Retina (tissue), 1 donor: ENCODE measurements at regions not wholly inside any gene's neighbourhood (a gene's known extent, or its start where the extent isn't known, plus 50 kb on each side); places are given as distances from the start of the nearest gene placed in this dataset.
A peak's percentile ranks its signal among the peaks of the same experiment; 100 is the strongest.

ENCODE experiments used
- DNase-seq: peaks from one replicate; pipeline ENCODE4 v3.0.0-alpha.2; 2016

DNA sequence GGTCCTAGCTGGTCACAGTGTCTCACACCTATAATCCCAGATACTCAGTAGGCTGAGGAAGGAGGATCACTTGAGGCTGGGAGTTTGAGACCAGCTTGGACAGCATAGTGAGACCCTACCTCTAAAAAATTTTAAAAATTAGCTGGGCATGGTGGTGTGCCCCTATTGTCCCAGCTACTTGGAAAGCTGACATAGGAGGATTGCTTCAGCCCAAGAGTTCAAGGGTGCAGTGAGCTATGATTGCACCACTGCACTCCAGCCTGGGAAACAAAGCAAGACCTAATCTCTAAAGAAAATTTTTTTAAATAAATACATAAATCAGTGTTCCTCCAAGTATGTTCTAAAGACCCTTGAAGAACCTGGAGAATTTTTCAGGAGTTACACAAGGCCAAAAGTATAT is 50.6 kb upstream of the GNAO1 start:
- DNase-seq = no peak

DNA sequence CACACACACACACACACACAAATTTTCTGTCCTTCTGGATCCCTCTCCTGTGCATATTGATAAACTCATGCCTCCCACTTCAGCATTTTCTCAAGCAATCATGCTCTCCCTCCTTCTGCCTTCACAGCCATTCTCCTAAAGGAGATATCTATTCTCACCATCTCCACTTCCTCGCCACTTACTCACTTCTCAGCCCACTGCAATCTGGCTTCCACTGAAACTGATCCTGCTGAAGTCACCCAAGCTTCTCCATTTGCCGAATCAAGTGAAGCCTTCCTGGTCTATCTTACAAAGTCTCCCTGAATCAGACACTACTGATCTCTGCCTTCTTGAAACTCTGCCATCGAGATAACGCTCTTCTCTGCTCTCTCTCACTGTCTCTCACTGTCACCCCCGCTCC is 54.0 kb upstream of the GNAO1 start:
- no peak for DNase-seq

DNA sequence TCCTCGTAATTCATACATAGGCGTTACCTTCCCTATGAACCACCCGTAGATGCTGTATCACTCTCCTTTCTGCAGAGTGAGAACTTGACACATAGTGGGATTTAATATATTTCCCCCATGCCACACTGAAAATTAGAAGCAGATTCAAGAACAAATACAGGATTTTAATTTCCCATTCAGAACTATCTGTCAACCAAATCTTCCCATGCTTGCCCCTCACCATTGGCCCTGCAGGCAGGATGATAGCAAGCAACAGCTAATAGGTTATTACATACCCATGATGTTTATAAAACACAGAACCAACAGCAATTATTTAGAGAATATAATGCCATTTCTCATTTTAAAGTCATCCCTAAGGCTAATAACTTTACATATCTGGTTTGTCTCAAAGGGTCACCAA is 55.0 kb upstream of the GNAO1 start:
- no peak for DNase-seq

DNA sequence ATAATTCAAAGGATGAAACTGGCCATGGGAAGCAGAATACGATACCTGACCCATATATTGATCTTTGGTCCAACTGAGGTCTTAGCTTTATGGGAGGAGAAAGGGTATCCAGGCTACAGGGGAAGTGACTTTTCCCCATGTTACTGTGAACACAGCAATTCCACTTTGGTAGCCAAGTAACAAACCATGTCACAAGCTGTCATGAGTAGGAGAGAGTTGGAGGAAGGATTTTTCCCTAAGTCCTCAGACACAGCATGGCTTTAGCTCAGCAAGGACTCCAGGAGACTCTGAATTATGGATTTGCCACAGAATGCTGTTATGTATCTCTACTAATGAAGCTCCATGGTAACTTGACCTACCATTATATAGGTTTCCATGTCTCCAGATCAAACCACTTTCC is 56.5 kb upstream of the GNAO1 start:
- DNase-seq = no peak

DNA sequence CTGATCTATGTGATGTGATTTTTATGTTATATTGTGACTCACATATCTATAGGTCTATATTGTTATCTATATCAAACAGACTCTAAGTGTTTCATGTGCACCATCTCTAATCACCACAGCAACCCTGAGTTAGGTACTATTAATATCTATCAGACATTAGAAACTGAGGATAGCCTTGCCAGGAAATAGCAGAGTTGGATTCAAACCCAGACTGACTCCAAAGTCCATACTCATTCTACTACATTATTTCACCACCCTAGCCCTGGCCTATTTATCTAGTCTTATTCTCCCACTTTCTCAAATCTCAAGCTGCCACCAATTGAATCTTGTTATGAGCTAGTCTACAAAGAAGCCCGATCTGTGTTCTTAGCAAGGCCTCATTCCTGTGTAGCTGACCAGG is 65.4 kb upstream of the GNAO1 start:
- DNase-seq = no peak

DNA sequence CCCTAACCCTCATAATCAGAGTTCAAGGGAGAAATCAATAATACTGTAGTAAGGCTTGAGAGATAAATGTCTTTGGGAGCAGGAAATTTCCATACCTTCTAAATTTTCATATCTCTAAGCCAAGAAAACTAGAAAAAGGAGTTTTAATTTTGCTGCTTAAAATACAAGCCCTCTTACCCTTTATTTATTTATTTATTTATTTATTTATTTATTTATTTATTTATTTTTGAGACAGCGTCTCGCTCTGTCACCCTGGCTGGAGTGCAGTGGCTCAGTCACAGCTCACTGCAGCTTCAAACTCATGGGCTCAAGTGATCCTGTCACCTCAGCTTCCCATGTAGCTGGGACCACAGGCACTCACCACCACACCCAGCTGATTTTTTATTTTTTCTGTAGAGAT is 69.0 kb upstream of the GNAO1 start:
- DNase-seq = no peak

DNA sequence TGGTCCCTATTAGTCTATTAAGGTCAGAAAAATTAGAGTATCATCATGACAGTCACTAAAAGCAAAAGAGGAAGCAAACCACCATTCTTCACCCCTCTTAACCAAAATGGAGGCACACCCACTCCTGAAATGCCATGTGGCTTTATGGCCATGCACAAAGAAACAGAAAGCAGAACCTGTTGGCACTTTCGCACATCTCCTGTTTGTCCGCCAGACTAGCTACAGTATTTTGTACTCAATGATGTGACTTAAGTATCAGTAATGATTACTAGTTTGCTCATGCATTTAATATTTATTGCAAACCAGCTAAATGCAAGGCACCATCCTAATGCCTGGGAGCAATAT is 70.2 kb upstream of the GNAO1 start:
- no peak for DNase-seq

DNA sequence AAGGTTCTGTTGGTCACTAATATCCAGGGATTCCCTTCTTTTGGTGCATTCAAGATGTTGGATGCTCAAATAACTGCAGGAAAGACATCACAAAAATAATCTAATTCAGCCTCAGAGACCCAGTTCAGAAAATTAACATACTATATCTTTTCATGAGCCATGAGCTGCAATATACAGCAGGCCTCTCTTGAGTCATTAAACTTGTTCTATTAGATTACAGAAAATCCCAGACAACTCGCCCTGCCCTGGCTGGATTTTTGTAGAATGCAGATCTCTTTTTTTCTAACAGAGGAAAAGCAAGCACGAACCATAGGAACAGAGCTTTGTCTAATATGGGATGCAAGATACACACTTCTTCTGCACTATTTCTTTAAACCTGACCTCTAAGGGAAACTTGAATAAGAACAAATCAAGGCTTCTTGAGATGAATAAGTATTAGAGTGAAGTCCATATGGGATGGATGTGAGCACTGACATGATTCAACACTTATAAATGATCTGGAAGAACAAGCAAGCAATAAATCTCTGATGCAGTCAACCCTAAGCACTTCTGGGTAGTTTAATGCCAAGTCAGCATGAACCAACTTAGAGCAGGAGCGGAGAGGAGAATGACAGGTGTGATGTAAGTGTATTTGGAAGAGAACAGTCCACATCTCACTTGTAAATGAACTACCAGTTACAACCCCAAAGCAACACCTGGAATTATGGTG is 70.7 kb upstream of the GNAO1 start:
- no peak for DNase-seq

DNA sequence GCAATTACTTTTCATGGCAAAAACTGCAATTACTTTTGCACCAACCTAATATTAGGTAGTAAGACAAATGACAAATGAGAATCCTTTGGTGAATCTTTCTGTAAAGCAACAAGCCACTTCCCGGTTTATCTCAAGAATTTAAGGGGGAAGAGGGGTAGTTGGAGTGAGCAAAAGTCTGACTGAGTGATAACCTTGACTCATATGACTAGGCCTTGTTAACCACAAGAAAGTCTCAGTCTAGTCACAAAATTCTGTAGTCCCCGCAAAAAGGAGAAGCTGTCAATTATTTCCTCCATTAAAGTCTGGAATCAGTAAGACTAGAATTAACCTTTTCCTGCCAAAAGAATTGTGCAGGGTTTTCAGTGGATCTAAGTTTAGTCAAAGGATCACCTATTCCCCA is 72.2 kb upstream of the GNAO1 start:
- no peak for DNase-seq

DNA sequence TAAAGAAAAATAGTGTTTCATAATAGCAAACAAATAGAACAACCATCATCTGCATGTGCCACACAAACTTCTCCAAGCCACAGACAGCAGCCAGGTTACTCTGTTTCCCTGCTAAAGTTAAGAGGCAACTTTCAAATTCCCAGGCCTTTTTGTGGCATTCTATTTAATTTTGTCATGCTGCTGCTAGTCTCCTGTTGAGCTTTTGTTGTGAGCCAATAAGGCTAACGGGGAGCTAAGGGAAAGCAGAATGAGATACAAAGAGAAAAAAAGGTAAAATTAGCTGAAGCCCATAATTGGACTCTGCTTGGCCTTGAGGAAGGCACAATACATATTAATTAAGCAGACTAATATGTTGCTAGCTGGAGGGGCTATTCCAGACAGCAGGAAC is 74.7 kb upstream of the GNAO1 start:
- DNase-seq = peak; percentile 28

DNA sequence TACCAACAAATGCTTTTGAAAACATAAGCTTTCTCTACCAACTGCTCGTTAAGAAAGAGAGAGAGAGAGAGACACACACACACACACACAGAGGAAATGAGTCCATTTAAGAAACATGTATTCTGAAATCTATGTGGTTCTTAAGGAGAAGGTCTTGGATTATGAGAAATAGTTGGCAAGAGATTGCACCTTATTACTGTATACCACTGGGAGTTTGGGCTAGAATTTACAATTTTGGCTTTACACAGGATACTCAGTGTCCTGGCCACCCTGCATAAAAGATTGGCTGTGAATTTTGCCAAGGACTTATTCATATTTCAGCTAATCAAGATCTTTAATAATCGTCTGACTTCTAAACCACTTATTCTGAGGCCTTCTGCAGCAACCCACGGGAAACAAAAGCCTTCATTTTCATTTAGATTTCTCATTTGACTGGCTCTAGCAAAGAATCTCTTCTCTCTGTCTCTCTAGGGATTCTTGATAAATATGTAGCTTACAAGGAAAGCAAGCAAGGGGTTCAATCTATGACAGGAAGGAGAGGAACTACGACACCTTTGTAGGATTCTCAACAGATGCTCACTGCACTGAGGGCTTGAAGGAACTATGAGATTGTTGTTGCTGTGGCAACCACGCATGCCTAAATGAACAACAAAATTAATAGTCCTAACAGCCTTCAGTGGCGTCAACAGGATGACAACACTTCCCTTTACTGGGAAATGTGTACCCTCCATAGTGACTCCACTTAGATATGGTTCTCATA is 75.3 kb upstream of the GNAO1 start:
- peak; percentile 46 for DNase-seq

DNA sequence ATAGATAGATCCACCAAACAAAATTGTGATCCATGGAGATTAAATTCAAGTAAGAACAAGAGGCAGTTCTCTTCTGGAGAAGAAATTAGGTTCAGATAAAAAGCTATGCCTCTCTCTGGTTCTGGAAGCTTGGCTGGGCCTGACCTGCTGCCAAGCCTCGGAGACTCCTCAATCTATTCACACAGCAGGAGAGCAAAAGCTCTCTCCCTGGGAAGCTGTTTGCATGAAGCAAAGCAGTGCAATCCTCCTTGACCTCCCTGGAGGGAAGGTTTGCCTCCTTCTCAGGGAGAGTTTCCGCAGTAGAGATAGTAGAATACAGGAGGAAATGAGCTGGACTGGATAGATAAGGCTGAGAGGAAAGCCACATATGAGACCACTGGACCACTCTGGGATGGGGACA is 78.1 kb upstream of the GNAO1 start:
- no peak for DNase-seq

DNA sequence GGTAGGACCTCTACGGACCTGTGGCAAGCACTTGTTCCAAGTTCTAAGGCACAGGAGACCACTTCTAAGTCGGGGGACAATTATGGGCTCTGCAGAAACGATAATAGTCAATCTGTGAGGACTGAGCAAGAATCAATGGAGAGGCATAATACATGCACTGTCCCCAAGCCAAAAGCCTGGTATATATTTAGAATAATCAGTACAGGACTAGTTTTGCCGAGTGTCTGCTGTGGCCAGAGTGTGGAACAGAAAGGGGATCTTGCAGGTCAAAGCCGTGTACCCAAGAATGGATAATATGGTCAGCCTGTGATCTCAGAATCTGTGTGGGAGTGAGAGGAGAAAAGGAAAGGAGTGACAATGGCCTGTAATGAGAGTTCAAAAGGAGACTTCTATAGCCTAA is 80.2 kb upstream of the GNAO1 start:
- no peak for DNase-seq

DNA sequence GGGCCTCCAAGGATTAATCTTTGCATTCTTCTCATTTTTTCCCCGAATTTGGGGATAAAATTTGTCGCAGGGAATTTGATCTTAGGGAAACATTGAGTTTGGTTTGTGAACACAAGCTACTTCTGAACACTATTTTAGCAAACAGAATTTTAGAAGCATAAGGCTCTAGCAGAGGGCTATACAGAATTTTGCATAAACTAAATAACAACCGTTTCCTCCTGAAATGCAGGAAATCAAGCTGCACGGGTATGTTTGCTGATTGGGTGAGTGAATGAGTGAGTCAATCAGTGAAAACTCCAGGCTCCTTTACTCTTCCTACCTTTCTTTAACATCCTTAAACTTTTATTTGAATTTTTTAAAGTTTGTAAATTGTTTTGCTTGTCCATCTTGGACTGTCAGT is 81.3 kb upstream of the GNAO1 start:
- DNase-seq = no peak

DNA sequence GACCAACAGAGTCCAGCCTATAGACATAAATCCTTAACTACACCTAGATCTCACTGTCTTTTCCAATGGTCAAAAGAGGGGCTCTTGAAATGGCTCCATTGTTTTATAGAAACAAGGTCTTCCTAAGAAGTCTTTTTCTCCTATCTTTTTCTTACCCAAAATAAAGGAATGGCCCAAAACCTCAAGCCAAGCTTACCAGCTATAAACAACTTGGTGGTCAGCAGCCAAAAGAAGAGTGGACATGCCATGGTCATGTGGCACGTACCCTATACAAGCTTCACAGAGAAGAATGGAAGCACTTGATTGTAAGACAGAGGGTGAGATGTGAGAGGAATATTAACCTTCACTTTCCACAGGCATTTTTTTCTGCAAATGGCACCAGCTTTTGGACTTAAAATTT is 82.1 kb upstream of the GNAO1 start:
- no peak for DNase-seq

DNA sequence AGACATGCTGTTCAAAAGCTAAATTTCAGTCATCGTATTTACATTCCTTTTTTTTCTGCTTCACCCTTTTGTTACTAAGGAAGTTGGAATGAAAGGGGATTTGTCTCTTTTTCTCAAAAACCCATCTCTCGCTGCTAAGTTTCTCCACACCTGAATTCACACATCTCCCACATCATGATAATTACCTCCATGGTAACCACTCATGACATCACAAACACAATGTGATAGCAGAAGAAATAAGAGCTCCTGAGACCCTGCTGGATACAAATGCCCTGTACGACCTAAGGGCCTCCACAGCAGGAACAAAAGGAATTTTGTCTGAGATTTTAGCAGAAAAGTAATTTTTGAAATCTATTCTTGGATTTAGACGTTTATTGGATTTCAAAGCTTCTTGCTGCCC is 82.6 kb upstream of the GNAO1 start:
- peak; percentile 22 for DNase-seq

DNA sequence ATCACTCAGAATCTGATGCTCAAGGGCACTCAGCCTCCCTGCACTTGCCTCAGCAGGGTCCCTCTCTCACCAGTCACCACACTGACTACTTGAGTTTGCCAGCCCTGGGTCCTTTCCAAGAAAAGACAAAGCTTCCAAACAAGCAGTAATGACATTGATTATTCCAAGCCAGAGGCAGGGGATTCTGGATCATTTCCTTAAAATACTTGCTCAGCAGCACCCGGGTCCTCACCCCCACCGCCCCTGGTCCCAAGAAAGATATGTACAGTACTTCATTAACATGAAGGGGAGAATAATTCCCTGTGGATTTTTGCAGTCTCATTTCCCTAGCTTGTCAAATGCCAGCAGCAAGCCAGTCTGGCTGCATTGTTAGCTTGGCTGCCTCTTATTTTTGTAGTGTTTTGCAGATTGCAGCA is 83.2 kb upstream of the GNAO1 start:
- peak; percentile 44 for DNase-seq

DNA sequence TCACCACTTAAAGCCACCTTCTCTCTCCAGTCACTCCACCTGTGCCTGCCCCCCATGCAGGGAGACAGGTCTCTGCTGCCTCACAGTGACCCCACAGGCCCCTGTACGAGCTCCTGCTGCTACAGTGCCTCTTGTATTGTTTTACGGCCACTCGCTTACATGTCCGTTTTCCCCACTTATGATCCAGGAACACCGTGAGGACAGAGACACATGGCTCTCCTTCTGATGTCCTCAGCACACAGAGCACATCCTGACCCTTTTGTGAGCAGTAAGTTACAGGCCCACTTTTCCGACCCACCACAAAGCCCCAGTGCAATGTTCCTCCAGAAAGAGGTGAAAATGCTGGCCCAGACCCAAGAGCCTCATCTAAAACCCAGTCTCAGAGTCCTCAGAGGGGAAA is 84.8 kb upstream of the GNAO1 start:
- DNase-seq = no peak

DNA sequence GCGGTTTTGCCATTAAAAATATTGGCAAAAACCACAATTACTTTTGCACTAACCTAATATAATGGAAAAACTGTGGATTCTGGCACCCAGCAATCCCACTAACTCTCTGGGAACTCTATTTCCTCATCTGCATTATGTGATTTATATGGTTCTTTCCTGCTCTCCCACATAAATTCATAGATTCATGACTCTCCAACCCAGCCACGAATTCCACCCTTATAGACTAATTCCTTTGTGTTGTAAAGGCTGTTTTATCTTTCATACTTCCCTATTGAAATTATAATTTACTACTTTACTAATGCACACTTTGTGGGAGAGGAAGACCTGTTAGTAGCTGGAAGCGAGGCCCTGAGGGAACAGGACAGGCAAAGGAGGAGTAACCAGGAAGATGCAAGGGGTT is 88.4 kb upstream of the GNAO1 start:
- DNase-seq = peak; percentile 17

DNA sequence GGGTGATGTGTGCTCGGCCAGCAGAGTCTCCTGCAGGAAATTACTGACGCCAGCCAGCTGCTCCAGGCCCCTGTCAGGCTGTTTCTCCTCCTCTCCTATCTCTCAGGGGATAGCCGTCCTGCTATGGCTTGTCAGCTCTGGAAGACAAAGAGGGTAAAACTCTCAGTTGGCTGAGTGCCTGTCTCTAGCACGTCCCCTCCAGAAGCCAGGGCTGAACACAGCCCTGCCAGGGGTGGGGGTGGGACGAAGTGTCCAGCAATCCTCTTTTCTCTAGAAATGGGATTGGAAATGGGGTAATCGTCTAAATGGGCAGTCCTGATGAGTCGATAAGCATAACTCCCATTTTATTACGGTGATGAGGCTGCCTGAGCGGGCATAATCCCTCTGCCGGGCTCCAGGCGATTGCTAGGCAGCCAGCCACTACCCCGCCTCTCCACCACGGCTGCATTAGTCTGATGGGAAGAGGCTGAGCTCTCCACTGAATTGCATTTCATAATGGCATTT is 89.1 kb upstream of the GNAO1 start:
- peak; percentile 82 for DNase-seq

DNA sequence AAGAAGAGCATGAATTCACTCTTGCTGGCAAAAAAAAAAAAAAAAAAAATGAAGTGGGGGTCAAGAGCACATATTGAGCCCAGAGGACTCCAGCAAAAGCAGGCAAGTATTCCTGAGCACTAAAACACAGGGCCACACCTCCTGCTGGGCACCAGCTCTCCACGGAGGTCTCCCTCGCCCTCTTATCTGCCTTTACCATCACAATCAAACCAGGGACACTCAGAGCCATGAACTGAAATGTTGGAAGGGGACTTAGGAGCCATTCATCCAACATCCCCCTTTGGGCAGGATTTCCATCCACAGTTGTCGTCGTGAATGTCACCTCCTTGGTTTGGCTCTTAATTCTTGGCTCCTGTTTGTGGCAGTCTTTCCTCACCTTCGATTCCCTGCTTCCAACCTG is 89.8 kb upstream of the GNAO1 start:
- no peak for DNase-seq

DNA sequence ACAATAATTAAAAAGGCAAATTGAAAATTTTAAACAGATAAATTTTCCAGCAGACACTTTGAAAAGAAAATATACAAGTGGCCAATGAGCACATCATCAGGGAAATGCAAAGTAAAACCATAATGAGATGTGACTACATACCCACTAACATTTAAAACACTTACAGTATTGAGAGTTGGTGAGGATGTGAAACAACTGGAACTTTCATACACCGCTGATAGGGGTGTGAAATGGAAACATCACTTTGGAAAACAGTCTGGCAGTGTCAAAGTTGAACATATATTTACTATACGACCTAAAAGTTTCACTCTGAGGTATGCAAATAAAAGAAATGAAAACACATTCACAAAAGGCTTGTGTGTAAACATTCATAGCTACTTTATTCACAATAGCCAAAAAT is 94.0 kb upstream of the GNAO1 start:
- DNase-seq = no peak

DNA sequence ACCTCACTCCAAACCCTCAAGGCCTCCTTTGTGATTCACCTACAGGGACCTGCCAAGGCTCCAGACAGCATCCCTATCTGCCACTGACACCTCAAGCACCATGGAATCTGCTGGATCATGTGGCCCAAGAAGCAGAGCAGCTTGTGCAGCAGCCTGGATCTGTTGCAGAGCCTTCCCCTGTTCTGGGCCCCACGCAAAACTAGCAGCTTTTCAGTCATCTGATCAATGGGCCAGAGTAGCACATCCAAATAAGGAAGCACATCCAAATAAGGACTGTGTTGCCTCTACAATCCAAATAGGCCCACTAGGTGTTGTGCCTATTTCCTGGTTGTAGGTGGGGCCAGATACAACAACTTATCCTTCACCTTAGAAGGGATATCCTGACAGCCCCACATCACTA is 97.1 kb upstream of the GNAO1 start:
- DNase-seq = no peak

DNA sequence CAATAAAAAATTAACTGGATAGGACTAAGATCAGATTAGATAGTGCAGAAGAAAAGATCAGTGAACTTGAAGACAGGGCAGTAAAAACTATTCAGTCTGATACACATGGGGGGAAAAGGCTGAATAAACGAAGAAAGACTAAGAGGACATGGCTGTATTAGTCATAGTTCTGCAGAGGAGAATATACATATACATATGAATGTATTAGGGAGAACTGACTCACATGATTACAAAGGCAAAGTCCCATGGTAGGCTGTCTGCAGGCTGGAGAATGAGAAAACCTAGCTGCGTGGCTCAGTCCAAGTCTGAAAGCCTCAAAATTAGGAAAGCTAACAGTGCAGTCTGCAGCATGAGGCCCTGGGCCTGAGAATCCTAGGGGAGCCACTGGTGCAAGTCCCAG is 98.2 kb upstream of the GNAO1 start:
- no peak for DNase-seq

DNA sequence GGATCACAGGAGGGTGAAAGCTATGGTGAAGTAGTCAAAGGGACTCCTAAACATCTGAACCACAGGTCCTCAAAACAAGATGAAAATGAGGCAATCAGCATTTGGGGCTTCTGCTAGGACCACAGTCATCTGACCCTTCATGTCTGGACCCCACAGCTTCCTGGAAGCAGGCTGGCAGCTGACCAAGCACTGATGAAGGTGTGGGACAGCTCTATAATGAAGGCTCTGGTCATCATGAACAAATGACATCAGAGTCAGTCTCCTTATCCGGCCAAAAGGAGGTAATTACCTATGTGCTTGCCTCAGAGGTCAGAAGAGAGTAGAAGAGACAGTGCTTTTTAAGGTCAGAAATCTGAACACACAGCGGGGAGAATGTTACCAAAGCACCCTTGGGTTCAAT is 101.2 kb upstream of the GNAO1 start:
- no peak for DNase-seq
